Hematopoietic multipotent progenitor cell treated with erythropoietin and hydrocortisone succinate and interleukin-3 and kit ligand, for 6 days (in vitro differentiated cells): ENCODE measurements at regions not wholly inside any gene's neighbourhood (a gene's known extent, or its start where the extent isn't known, plus 50 kb on each side); places are given as distances from the start of the nearest gene placed in this dataset.
"Not testable (repeated sequence)": the region's sequence is repeated elsewhere in the genome, so short reads cannot be mapped to it uniquely, and the experiment has no call there.

Experiments
- DNase-seq: peaks from one replicate; pipeline ENCODE4 v3.0.0-alpha.2; 2015

DNA sequence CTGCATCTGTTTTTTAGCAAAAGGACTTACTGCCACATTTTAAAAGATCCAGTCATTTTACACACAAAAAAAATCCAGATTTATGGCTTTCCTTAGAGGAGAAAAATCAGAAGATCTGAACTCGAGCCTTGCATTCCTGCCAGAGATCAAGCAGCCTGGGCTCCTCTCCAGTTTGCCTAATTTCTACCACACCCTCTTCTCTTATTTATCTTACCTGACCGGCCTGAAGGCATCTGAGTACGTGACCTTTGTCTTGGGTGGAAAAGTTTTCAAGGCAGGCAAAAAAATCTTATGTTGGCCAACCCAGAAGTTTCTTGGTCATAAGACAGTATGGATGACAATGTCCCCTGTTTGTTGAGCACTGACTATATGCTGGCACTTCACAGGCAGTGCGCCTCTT lies 60.3 kb downstream of the CHRD start:
- DNase-seq: no peak

DNA sequence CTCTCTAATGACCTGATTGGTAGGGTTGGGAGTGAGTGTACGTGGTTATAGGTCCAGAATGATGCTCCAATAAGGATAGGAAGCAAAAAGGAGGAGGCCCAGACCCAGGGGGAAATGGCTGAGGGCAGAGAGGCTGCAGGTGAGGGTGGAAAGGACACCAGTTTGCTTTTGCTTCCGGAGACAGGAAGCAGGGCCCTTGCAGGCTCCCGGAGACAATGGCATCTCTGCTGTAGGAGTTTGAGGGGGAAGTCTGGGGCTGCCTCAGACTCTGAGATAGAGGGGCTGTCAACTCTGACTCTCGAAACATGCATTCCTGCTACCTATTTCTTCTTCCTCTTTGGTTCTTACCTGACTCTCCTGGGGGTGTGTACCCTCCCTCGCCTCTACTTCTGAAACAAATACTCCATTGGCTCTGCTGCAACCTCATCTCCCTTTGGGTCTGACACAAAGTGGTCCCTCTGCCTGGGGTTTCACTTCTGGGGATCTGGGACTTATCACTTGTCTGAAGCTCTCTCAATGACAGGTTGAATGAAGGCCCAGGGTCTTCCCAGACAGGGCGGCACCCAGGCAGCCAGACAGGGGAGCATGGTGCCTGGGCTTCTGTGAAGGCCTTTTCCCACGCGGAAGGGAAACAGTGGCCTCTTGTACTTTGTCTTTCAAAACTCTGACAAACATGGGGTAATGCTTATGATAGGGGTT lies 61.5 kb downstream of the CHRD start:
- DNase-seq: no peak

DNA sequence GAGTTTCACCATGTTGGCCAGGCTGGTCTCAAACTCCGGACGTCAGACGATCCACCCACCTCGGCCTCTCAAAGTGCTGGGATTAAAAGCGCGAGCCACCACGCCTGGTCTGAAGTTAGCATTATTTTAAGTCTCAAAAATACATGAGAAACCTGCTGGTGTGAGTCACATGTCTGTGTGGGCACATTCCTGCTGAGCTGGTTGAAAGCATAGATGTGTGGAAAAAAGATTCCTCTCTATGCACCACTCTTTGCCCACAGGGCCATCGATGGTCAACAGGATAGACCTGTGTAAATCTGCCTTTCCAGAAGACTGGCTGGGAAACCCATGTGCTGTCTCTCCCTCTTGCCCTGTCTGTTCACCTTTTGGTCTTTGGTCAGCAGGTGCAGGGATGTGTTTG lies 63.5 kb downstream of the CHRD start:
- DNase-seq: no peak

DNA sequence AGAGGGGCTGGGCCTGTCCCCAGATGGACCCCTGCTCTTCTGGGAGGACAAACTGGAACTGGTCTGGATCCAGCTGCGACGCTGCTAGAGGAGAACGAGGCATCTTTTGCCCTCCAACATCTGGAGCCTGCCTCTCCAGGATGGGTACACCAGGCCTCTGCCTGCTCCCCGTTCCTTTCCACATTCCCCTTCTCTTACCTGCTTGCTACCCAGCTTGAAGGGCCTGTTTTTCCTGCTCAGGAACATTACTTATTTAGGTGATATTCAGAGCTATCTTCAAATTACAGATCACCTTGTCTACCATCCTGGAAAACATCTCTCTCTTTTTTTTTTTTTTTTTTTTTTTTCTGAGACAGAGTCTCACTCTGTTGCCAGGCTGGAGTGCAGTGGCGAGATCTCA lies 64.0 kb downstream of the CHRD start:
- DNase-seq: no peak

DNA sequence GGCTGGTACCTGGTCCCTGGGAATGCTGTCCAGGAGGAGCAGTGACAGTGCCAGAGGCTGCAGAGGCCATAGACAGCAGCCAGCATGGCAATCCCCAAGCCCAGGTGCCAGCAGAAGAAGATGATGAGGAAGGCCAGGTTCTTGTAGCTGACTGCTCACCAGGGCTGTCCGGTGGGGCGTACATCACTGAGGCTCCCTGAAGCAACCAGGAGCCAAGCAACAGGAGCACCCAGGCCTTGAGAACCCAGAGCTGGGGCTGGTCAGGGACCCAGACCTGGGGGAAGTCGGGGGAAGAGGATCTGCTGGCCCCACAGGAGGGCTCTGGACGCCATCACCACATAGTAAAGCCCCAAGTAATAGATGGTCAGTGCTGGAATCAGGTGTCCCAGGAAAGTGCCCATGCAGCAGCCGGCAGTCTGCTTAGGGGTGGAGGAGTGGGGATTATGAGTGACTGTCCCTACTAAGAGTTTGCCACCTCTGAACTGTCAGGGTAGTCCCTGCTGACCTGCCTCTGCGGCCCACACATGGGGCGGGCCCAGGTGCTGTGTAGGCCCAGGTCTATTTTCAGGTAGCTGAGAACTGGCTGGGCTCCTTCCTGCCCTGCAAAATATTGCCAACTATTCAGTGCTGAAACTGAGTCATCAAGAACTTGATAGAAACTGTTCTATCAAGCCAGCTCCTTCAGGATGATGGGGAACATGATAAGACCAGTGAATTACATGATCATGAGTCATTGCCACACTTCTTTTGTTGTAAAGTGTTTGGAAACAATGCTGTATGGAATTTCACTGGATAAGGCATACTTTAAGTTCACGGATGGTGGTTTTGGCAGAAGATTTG lies 68.7 kb downstream of the CHRD start:
- no peak for DNase-seq

DNA sequence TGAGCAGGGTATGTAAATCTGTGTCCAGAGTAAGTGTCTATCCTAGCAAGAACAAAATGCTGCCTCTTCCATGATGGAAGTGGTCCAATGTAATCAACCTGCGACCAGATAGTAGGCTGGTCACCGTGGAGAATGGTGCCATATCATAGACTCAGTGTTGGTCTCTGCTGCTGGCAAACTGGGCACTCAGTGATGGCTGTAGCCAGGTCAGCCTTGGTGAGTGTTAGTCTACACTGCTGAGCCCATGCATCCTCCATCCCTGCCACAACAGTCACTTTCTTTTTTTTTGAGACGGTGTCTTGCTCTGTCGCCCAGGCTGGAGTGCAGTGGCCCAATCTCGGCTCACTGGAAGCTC lies 69.3 kb downstream of the CHRD start:
- DNase-seq: no peak

DNA sequence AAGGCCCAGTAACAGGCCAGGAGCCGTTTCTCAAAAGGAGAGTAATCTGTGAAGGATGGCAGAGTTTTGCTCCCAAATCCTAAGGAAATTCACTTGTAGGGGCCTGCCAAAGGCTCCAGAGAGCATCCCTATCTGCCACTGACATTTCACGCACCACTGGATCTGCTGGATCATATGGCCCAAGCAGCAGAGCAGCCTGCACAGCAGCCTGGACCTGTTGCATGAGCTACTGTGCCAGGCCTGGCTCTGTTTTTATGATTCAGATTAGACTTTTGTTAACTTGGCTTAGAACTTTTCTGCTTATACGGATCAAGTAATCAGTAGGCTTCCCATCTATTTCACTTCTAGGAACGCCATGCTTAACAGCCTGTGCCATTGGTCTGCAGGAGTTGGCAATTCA lies 70.7 kb downstream of the CHRD start:
- DNase-seq: no peak

DNA sequence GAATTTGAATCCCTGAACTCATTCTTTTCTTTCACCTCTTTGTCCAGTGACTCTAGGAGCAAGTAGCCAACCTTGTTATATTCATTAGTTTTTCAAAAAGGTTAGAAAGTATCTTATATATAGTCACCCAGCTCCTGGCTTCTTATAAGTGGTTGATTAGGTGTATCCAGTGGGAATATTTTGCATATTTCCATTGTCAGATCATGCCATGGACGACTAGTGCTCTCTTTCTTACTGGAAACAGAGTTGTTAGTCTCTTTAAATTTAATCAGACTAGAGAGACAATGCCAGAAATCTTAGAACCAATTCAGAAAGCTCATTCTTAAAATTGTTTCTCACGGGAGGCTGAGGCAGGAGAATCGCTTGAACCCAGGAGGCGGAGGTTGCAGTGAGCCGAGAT lies 73.4 kb downstream of the CHRD start:
- DNase-seq: no peak

DNA sequence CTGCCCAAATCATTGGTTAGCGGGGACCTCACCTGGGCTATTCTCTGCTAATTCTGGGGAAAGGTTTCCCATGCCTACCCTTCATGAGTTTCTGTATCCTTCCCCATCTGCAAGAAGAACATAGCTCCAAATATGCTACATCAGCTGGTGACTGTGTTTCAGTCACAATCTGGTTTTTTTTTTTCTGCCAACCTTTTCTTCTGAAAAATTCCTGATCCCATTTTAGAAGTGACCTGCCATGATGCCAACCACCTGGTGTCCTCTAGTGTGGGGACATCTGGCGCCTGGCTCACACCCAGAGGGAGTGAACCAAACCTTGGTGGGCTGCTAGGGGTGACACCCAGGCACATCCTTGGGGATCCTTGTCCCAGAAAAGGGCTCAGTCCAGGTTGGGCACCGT lies 76.1 kb downstream of the CHRD start:
- no peak for DNase-seq

DNA sequence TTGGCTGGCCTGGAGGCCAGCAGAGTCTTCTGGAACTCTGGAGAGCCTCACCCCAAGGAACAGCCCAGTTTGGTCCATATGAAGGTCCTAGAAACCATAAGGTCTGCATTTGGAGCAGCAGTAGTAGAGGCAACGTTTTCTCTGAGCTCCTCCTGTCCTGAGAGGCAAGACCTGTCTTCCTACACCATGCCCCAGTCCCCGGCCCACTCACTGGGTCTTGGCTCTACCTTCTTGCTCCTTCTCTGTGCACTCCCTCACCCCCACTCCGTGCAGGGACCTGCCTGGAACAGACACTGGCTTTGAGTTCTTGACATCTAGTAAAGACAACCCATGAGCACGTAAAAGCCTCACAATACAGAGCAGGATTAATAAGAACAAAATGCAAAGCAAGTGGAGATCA lies 76.6 kb downstream of the CHRD start:
- DNase-seq: no peak

DNA sequence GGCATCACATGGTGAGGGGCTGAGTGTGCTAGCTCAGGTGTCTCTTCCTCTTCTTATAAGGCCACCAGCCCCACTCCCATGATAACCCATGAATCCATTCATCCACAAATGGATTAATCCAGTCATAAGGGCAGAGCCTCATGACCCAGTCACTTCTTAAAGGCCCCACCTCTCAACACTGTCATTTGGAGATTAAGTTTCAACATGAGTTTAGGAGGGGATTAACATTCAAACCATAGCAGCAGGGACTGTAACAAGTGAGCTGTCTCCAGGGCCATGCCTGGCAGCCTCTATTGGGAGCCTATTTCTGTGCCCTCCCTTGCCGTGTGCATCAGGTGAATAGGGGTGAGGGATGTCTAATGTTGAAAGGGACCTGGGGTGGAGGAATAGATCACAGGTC lies 77.5 kb downstream of the CHRD start:
- no peak for DNase-seq

DNA sequence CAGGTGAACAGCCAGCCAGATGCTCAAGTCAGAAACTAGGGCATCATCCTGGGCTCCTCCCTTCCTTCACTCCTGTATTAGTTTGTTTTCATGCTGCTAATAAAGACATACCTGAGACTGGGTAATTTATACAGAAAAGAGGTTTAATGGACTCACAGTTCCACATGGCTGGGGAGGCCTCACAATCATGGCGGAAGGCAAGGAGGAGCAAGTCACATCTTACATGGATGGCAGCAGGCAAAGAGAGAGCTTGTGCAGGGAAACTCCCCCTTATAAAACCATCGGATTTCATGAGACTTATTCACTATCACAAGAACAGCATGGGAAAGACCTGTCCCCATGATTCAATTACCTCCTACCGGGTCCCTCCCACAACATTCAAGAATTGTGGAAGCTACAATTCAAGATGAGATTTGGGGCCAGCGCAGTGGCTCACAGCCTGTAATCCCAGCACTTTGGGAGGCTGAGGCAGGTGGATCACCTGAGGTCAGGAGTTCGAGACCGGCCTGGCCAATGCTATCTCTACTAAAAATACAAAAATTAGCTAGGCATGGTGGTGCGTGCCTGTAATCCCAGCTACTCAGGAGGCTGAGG lies 78.0 kb downstream of the CHRD start:
- DNase-seq: not testable (repeated sequence)

DNA sequence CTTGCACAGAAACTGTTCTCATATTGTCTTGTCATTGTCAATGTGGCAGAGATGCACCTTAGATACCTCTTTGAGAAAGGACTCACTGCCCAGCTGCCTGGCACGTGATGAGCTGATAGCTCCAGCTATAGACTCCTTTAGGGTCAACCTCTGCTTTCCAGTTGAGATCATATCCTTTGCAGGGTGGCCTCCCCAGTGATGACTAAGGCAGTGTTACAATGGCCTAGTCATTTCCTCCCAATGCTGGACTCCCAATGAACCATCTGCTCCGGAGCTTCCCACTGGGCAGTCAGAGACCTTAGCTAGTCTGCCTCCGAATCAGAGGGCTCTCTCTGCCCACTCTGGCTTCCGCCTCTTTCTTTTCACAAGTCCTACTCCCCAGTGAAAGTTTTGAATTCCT lies 79.5 kb downstream of the CHRD start:
- DNase-seq: no peak

DNA sequence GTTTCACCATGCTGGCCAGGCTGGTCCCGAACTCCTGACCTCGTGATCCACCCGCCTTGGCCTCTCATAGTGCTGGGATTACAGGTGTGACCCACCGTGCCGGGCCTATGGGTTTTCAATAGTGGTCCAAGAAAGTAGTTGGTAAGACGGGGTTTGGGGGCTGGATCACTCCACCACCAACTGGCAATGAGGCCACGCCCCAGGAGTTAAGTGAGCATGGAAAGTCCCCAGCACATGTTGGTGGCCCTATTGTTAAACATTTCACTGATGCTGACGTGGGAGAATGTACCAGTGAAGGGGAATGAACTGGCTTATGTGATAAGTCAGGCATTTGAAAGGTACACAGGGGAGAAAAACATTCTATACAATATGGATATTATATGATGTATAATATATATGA lies 80.4 kb downstream of the CHRD start:
- DNase-seq: no peak

DNA sequence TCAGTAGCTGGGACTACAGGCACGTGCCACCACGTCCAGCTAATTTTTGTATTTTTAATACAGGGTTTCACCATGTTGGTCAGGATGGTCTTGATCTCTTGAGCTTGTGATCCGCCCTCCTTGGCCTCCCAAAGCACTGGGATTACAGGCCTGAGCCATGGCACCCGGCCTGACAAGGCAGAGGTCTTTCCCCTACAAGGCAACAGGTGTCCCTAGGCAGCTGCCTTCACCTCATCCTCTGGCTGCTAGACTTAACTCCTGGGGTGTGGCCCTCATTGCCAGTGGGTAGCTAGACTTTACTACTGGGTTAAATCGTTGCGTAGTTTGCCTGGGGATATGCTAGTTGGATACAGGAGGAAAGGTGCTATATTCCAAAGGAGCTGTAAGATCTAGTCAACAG lies 81.4 kb downstream of the CHRD start:
- DNase-seq: no peak

DNA sequence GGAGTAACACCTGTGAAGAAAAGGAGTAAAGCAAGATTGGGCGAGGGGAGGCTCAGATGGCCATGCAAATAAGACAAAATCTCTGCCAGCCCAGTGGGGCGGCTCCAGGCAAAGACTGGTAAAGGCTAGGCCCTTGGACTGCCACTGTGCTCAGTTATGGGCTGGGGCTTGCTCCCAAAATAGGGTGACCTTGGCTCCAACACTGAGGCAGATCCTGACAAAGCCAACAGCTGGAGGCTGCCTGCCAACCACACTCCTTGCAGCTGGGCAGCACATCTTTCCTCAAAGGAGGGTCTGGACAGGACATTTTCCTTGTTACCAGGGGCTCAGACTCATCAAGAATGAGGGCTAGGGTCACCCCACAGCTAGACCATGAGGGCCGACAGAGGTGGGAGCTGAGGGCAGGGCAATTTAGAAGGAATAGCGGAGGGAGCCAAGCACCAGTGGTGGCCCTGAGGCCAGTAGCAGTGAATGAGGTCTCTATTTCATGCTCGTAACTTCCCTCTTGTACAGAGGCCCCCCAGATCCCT lies 86.1 kb downstream of the CHRD start:
- no peak for DNase-seq

DNA sequence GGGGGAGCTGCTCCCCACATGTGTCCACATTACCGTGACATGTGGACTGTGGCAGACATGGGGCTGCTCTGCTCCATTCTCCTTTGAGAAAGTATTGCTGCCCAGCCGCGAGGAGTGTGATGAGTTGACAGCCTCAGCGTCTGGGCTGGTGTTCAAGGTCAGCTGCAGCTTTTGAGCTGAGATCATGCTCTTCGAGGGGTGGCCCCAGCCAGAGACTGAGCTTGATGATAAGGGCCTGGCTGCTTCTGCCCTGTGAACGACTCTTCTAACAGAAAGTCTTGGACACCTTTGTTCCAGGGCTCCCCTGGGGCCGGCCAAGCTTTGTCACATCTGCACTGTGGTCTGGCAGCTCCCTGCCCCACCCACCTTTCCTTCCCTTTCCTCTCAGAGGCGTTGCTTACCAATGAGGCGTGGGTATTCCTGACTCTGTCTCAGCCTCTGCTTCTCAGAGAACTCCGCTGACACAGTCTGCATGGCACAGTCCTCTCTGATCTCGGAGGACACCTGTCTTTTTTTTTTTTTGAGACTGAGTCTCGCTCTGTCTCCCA lies 86.6 kb downstream of the CHRD start:
- DNase-seq: peak; percentile 87

DNA sequence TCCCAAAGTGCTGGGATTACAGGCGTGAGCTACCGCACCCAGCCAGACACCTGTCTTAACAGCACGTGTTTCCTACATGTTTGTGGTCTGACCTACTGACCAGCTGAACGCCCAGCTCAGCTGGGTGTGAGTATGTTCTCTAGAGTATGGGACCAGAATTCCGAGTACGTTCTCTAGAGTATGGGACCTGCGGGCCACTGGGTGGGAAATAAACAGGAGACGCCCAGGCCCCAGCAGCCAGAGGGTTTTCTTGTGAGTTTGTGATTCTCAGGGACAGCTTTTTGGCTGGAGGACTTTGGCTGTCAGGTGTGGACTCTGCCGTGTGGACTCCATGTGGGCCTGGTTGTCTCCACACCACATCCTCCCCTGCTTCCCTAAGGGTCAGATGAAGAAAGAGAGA lies 87.3 kb downstream of the CHRD start:
- DNase-seq: no peak

DNA sequence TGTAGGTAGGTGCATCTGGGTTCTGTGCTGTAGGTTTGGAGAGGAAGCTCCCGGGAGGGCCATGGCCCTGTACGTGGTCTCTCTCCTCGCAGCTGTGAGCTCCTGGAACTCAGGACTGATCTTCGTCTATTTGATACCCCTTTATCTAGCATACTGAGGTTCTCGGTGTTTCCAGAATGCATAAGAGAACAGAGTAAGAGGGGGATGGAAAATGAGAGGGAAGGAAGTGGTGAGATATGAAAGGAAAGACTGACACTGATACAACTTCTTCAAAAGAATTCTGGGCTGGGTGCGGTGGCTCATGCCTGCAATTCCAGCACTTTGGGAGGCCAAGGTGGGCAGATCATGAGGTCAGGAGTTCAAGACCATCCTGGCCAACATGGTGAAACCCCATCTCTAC lies 90.7 kb downstream of the CHRD start:
- DNase-seq: peak; percentile 37

DNA sequence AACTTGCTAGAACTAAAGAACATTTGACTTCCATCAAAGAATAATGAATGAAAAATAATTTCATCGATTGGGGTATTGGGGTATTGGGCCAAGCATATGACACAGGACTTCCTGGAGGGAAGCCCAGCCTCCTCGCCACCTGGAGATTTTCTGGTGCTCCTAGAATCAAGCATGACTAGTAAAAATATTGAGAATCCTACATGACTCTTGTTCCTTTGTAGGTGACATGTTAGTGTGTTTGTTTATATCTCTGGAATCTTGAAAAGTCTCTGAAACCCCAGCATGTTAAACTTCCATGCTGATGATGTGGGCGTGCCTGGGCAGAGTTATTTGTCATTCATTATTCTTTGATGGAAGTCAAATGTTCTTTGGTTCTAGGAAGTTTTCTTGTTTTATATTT lies 90.1 kb upstream of the EPHB3 start:
- DNase-seq: no peak

DNA sequence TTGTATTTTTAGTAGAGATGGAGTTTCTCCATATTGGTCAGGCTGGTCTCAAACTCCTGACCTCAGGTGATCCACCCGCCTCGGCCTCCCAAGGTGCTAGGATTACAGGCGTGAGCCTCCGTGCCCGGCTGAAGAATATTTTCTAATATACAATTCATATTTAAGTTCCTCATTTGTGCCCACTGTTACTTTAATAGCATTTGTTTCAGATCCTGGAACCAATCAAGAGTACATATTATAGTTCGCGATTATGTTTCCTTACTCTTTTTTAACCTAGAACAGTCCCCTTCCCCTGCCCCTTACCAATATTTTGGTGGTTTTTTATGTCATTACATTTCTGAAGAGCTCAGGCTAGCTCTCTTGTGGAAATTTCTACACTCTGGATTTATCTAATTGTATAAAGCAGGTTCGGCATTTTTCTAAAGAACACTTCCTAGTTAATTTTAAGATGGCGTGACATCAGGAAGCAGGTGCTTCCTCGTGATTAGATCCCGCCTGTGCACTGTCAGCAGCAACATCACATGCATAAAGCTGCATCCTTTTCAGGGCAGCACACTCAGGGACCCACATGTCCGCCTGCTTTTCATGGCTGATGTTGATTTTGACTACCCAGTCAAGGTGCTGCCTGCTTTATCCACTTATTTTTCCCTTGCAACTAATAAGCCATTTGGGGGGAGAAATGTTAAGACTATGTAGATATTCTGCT lies 88.7 kb upstream of the EPHB3 start:
- DNase-seq: peak; percentile 91

DNA sequence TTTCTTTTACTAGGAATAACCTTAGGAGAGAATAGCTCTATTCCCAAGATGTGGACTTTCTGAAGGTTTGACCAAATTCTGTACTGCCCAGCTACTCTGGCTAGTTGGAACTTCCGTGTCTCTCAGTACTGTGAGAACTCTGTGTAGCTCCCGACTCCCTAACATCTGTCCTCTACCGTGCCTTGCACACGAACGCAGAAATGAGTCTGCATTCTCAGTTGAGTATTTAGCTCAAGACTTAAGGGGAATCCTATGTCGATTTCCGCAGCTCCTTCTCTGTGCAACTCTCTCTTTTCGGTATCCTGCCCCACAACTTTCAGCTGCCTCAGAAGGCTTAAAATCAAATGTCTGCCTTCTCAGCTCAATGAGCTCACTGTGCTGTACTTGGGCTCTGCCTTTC lies 86.7 kb upstream of the EPHB3 start:
- no peak for DNase-seq

DNA sequence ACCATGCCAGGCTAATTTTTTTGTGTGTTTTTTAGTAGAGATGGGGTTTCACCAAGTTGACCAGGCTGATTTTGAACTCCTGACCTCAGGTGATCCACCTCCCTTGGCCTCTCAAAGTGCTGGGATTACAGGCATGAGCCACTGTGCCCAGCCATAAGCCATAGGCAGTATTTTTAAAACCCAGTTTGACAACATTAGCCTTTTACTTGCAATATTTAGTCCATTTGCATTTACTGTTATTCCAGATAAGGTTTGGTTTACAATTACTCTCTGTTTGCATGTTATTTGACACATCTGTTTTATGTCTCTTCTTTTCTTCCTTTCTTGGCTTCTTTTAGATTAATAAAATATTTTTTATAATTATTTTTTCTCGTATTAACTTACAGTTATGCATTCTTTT lies 83.6 kb upstream of the EPHB3 start:
- DNase-seq: no peak
